ENCODE measurements at regions not wholly inside any gene's neighbourhood (a gene's known extent, or its start where the extent isn't known, plus 50 kb on each side); places are given as distances from the start of the nearest gene placed in this dataset.

DNA sequence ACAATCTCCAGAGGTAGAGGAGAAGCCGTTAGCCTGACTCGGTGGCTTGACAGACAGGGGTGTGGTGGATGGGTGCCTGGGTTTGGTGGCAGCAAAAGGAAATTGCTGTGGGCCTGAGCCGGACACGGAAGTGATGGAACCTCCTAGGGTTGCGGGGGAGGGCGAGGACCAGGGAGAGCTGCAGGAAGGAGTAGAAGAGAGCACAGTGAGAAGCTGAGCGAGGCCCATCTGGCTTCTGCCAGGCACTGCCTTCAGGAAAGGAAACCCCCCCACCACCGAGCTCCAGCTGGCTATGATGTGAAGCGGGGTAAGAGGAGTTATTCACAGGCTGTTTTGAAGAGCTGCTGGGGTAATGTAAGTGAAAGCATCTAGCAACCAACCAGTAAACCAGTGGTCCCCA is 134.6 kb downstream of the TSN start:
- H3K4ac ChIP-seq (replicated peaks; ENCODE audit: insufficient read length, low read depth, low read length), result no peak overlapping the region
- H3K27ac ChIP-seq (ENCODE audit: low read depth, low read length), result no peak overlapping the region
- H2BK12ac ChIP-seq (ENCODE audit: low read depth, low read length), result no peak overlapping the region
- H4K91ac ChIP-seq (replicated peaks; ENCODE audit: insufficient read length, low read length), result no peak overlapping the region
- no peak overlapping the region for H2BK120ac ChIP-seq (replicated peaks; ENCODE audit: low read depth, low read length)
- no peaks in the 10 kb centered on the region for H3K79me1 ChIP-seq (ENCODE audit: low read depth, low read length)
- H3K23me2 ChIP-seq (ENCODE audit: low read depth, low read length), result no peaks in the 10 kb centered on the region
- H2BK5ac ChIP-seq (ENCODE audit: low read depth, low read length), result no peak overlapping the region
- H3K23ac ChIP-seq (ENCODE audit: insufficient read length), result no peak overlapping the region
- no peak overlapping the region for H2BK15ac ChIP-seq (ENCODE audit: low read length)
- no peak overlapping the region for H2AK5ac ChIP-seq (ENCODE audit: low read depth, low read length)
- no peaks in the 10 kb centered on the region for H3K36me3 ChIP-seq (ENCODE audit: control insufficient read depth in 2 of 4, insufficient read depth in 4 of 4, low read length in 3 of 4)
- TF ChIP-seq MAX (IDR thresholded peaks at IDR 0.05), result no peak
- TF ChIP-seq TBP (IDR thresholded peaks at IDR 0.05; ENCODE audit: low read depth, low read length), result no peak
- no peak for TF ChIP-seq TAF1 (IDR thresholded peaks at IDR 0.05; ENCODE audit: low read depth, low read length)
- TF ChIP-seq CHD2 (IDR thresholded peaks at IDR 0.05; ENCODE audit: low read length), result no peak
- TF ChIP-seq CHD1 (IDR thresholded peaks at IDR 0.05; ENCODE audit: low read depth, low read length), result no peak
- no peak for TF ChIP-seq SP1 (IDR thresholded peaks at IDR 0.05; ENCODE audit: low read depth, low read length)
- TF ChIP-seq SP4 (IDR thresholded peaks at IDR 0.05; ENCODE audit: low read length), result no peak
- TF ChIP-seq TAF7 (optimal IDR thresholded peaks at IDR 0.05; ENCODE audit: borderline replicate concordance, low read depth, low read length), result no peak
- no peak for TF ChIP-seq YY1 (IDR thresholded peaks at IDR 0.05; ENCODE audit: low read depth, low read length)
- no peak for TF ChIP-seq NRF1 (IDR thresholded peaks at IDR 0.05; ENCODE audit: low read depth, low read length)
- no peak for TF ChIP-seq BACH1 (IDR thresholded peaks at IDR 0.05; ENCODE audit: low read length)
- FAIRE-seq (no peak), DNase-seq (ENCODE audit: low read depth in 1 of 2, low spot score in 2 of 2) (no peak)
- 83% methylated on average over 9 of the region's 9 CpGs; no CpG with 5 or more reads in 1 of the 2 experiments for WGBS, 2 experiments (ENCODE audit: extremely low coverage in 1 of 2, insufficient coverage in 1 of 2, insufficient read length in 1 of 2, insufficient replicate concordance in 2 of 2, low coverage in 1 of 2, low lambda C conversion rate in 2 of 2, missing lambda C conversion rate in 1 of 2)
- ChIA-PET CTCF (ENCODE audit: partially characterized antibody) (interaction anchor here (0.6 to 6.8 kb wide), 7 partner anchors 10 to 435 kb away, joined by 3 to 94 read pairs (median 5); no protein-coding TSS in a partner anchor), POLR2A (ENCODE audit: partially characterized antibody) (interaction anchor here (1.1 kb wide), 1 partner anchor 153 kb away, joined by 3 read pairs; the partner anchor contains the start of gene NIFK)
- H3K27me3 ChIP-seq (replicated peaks in 1 of 4; ENCODE audit: control insufficient read depth in 3 of 4, extremely low read depth in 1 of 4, insufficient read depth in 3 of 4, low read length in 3 of 4), result peaks cover 0 to 3% (median 1%) of the 10 kb centered on the region in 4 experiments; a peak in 3 of 7 replicates
- H3K14ac ChIP-seq (ENCODE audit: insufficient read length), result no peak overlapping the region
- no peaks in the 10 kb centered on the region for H3K79me2 ChIP-seq (ENCODE audit: control insufficient read depth in 1 of 2, insufficient read depth in 2 of 2, low read length in 2 of 2)
- no peaks in the 10 kb centered on the region for H3K4me1 ChIP-seq (replicated peaks in 1 of 4; ENCODE audit: control insufficient read depth in 3 of 4, insufficient read depth in 4 of 4, low read length in 3 of 4)
- no peak overlapping the region for H4K5ac ChIP-seq (ENCODE audit: insufficient read length, low read depth, low read length)
- H3K9ac ChIP-seq (replicated peaks in 1 of 4; ENCODE audit: extremely low read depth in 1 of 4, low read depth in 3 of 4, low read length in 3 of 4), result no peak overlapping the region
- no peak overlapping the region for H2AFZ ChIP-seq (ENCODE audit: low read length)
- no peaks in the 10 kb centered on the region for H4K20me1 ChIP-seq (replicated peaks in 1 of 2; ENCODE audit: control insufficient read depth in 1 of 2, insufficient read depth in 2 of 2, low read length in 2 of 2)
- no peak overlapping the region for H3K56ac ChIP-seq (replicated peaks; ENCODE audit: insufficient read length, low read depth, low read length)
- H3K4me2 ChIP-seq (ENCODE audit: insufficient read depth in 1 of 2, low read depth in 2 of 2, low read length in 2 of 2), result no peak overlapping the region
- no peak overlapping the region for H3K18ac ChIP-seq (ENCODE audit: extremely low read depth, low read length)
- no peak overlapping the region for H3K4me3 ChIP-seq (ENCODE audit: extremely low read depth in 1 of 4, insufficient read depth in 2 of 4, low read depth in 3 of 4, low read length in 4 of 4)
- H2BK20ac ChIP-seq (ENCODE audit: low read length), result no peak overlapping the region
- no peaks in the 10 kb centered on the region for H3K9me3 ChIP-seq (ENCODE audit: insufficient read depth in 2 of 2, low read depth in 1 of 2, low read length in 1 of 2)
- no peak overlapping the region for H4K8ac ChIP-seq (ENCODE audit: extremely low read depth, insufficient read depth, low read length)
